ENCODE measurements at regions not wholly inside any gene's neighbourhood (a gene's known extent, or its start where the extent isn't known, plus 50 kb on each side); places are given as distances from the start of the nearest gene placed in this dataset.

- DNase-seq = no peak
These were observed 457.9 kb upstream of the CCL2 start for GRCh38 chr17:33797181-33797580.

- DNase-seq = no peak
These were observed 456.8 kb upstream of the CCL2 start for GRCh38 chr17:33798308-33798707.

- no peak for DNase-seq
These were observed 452.5 kb upstream of the CCL2 start for GRCh38 chr17:33802349-33803198.

GRCh38 chr17:33803199-33803685, 451.8 kb upstream of the CCL2 start:
- DNase-seq = no peak

- no peak for DNase-seq
These were observed 451.4 kb upstream of the CCL2 start for GRCh38 chr17:33803686-33804085.

- DNase-seq = no peak
These were observed 450.7 kb upstream of the CCL2 start for GRCh38 chr17:33804401-33804800.

GRCh38 chr17:33806631-33807030, 448.5 kb upstream of the CCL2 start:
- no peak for DNase-seq

GRCh38 chr17:33809748-33810147, 445.3 kb upstream of the CCL2 start:
- no peak for DNase-seq

GRCh38 chr17:33811004-33811760, 443.9 kb upstream of the CCL2 start:
- no peak for DNase-seq

- DNase-seq = no peak
These were observed 443.0 kb upstream of the CCL2 start for GRCh38 chr17:33811984-33812577.

GRCh38 chr17:33814852-33815251, 440.2 kb upstream of the CCL2 start:
- DNase-seq = no peak

- no peak for DNase-seq
These were observed 439.0 kb upstream of the CCL2 start for GRCh38 chr17:33816036-33816435.

- DNase-seq = no peak
These were observed 438.1 kb upstream of the CCL2 start for GRCh38 chr17:33816842-33817617.

- DNase-seq = no peak
These were observed 435.5 kb upstream of the CCL2 start for GRCh38 chr17:33819539-33819938.

- DNase-seq = no peak
These were observed 422.8 kb upstream of the CCL2 start for GRCh38 chr17:33832262-33832661.

- no peak for DNase-seq
These were observed 417.8 kb upstream of the CCL2 start for GRCh38 chr17:33837281-33837680.

- no peak for DNase-seq
These were observed 416.8 kb upstream of the CCL2 start for GRCh38 chr17:33838281-33838680.

- no peak for DNase-seq
These were observed 407.2 kb upstream of the CCL2 start for GRCh38 chr17:33847900-33848299.

GRCh38 chr17:33848433-33848832, 406.7 kb upstream of the CCL2 start:
- DNase-seq = no peak

GRCh38 chr17:33854596-33854995, 400.5 kb upstream of the CCL2 start:
- DNase-seq = no peak

GRCh38 chr17:33858121-33858520, 397.0 kb upstream of the CCL2 start:
- no peak for DNase-seq

- no peak for DNase-seq
These were observed 396.4 kb upstream of the CCL2 start for GRCh38 chr17:33858682-33859081.
